HG03175 (cell line): ENCODE measurements at regions not wholly inside any gene's neighbourhood (a gene's known extent, or its start where the extent isn't known, plus 50 kb on each side); places are given as distances from the start of the nearest gene placed in this dataset.

Source experiments
- ATAC-seq: cut with Tn5 transposase; IDR thresholded peaks from one replicate; pipeline ENCODE4 v1.9.1; 2021; ENCODE audit warnings: mild to moderate bottlenecking, moderate library complexity; ENCODE audit not compliant: unreplicated experiment

GRCh38 chr13:72039126-72039525 is 172.1 kb upstream of the DACH1 start:
- ATAC-seq: no peak

- ATAC-seq: no peak
Observed at GRCh38 chr13:72029981-72030380, 163.0 kb upstream of the DACH1 start.

- no peak for ATAC-seq
Observed at GRCh38 chr13:72025836-72026235, 158.8 kb upstream of the DACH1 start.

- ATAC-seq: no peak
Observed at GRCh38 chr13:72023895-72024294, 156.9 kb upstream of the DACH1 start.

GRCh38 chr13:72005455-72005854 is 138.5 kb upstream of the DACH1 start:
- ATAC-seq: no peak

- no peak for ATAC-seq
Observed at GRCh38 chr13:72004784-72005374, 137.9 kb upstream of the DACH1 start.

GRCh38 chr13:72004246-72004645 is 137.2 kb upstream of the DACH1 start:
- no peak for ATAC-seq

- no peak for ATAC-seq
Observed at GRCh38 chr13:71998223-71998622, 131.2 kb upstream of the DACH1 start.

- ATAC-seq: no peak
Observed at GRCh38 chr13:71979616-71980015, 112.6 kb upstream of the DACH1 start.

- ATAC-seq: no peak
Observed at GRCh38 chr13:71977028-71977427, 110.0 kb upstream of the DACH1 start.

GRCh38 chr13:71967990-71968389 is 101.0 kb upstream of the DACH1 start:
- no peak for ATAC-seq

GRCh38 chr13:71964491-71965100 is 97.6 kb upstream of the DACH1 start:
- ATAC-seq: no peak

GRCh38 chr13:71962735-71963134 is 95.7 kb upstream of the DACH1 start:
- ATAC-seq: no peak

GRCh38 chr13:71962126-71962525 is 95.1 kb upstream of the DACH1 start:
- no peak for ATAC-seq

- no peak for ATAC-seq
Observed at GRCh38 chr13:71949441-71949840, 82.4 kb upstream of the DACH1 start.

GRCh38 chr13:71939186-71939585 is 72.2 kb upstream of the DACH1 start:
- ATAC-seq: no peak

- no peak for ATAC-seq
Observed at GRCh38 chr13:71935166-71935840, 68.3 kb upstream of the DACH1 start.

GRCh38 chr13:71924931-71925330 is 57.9 kb upstream of the DACH1 start:
- ATAC-seq: no peak

GRCh38 chr13:71922194-71922593 is 55.2 kb upstream of the DACH1 start:
- no peak for ATAC-seq
